ENCODE measurements at regions not wholly inside any gene's neighbourhood (a gene's known extent, or its start where the extent isn't known, plus 50 kb on each side); places are given as distances from the start of the nearest gene placed in this dataset.

DNA sequence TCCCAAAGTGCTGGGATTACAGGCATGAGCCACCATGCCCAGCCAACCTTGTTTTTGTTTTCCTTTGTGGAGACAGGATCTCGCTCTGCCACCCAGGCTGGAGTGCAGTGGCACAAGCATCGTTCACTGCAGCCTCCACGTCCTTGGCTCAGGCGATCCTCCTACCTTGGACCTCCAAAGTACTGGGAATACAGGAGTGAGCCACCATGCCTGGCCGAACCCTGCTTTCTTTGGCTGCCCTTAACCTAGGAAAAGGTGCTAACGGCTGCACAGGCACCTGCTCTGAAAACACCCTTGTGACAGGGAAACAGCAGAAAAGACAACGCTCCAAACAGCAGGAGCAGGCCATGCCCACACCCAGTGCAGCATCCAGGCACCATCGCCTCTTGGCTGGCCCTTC is 71.9 kb downstream of the OAT start:
- H3K4me3 ChIP-seq (ENCODE audit: insufficient read depth, low read depth, low read length) = no peak overlapping the region
- no peak for DNase-seq
- no peaks in the 10 kb centered on the region for H3K36me3 ChIP-seq (replicated peaks; ENCODE audit: control insufficient read depth, insufficient read depth, low read length)
- no peaks in the 10 kb centered on the region for H3K27me3 ChIP-seq (ENCODE audit: control insufficient read depth, insufficient read depth, low read length)

DNA sequence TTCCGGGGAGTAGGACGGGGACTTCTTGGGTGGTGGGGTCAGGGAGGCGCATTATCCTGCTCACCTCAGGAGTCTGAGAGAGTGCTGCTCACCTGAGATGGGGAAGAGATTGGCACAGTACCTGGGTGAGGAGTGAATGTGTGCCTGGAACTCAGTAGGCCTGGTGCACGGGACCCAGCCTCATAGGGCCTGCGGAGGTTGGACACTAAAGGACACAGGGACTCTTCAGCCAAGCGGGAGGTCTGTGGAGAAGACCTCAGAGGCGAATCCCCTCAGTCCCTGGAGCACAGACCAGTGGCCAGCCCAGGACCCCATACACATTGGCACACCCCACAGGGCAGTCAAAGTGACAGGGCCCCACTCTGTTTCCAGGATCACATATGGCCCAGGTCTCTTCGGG is 73.2 kb downstream of the OAT start:
- no peaks in the 10 kb centered on the region for H3K36me3 ChIP-seq (replicated peaks; ENCODE audit: control insufficient read depth, insufficient read depth, low read length)
- H3K4me3 ChIP-seq (ENCODE audit: insufficient read depth, low read depth, low read length) = no peak overlapping the region
- H3K27me3 ChIP-seq (ENCODE audit: control insufficient read depth, insufficient read depth, low read length) = no peaks in the 10 kb centered on the region
- peak; percentile 16 for DNase-seq

DNA sequence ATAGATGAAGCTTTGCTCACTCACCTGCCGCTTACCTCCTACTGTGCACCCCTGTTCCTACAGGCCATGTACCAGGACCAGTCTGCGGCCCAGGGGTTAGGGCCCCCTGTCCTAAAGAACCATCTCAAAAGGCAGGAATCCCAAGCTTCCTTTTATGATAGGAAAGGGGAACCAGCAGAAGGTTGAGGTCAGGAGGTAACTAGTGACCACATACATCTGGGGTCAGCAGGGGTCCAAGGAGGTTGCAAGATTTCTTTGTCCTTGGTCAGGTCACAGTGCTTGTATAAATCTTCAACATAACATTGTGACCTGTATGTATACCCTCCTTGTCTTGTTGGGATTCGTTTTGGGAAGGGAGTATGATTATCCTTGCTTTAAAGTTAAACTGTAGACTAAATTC is 73.8 kb downstream of the OAT start:
- no peak for DNase-seq
- no peaks in the 10 kb centered on the region for H3K27me3 ChIP-seq (ENCODE audit: control insufficient read depth, insufficient read depth, low read length)
- no peaks in the 10 kb centered on the region for H3K36me3 ChIP-seq (replicated peaks; ENCODE audit: control insufficient read depth, insufficient read depth, low read length)
- H3K4me3 ChIP-seq (ENCODE audit: insufficient read depth, low read depth, low read length) = no peak overlapping the region

DNA sequence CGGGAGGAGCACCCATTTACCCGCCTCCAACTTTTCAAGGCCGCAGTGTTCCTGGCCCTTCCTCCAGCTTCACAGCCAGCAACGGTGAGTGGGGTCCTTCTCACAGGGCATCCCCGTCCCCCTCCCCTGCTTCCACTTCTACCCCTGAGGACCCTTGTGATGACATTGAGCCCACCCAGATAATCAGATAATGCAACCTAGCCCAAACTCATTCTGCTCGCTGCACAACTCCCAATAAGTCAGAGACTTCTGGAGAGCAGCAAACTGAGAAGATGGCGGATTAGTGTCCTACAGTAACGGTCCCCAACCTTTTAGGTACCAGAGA is 74.5 kb downstream of the OAT start:
- no peak for DNase-seq
- no peak overlapping the region for H3K4me3 ChIP-seq (ENCODE audit: insufficient read depth, low read depth, low read length)
- H3K36me3 ChIP-seq (replicated peaks; ENCODE audit: control insufficient read depth, insufficient read depth, low read length) = no peaks in the 10 kb centered on the region
- no peaks in the 10 kb centered on the region for H3K27me3 ChIP-seq (ENCODE audit: control insufficient read depth, insufficient read depth, low read length)

DNA sequence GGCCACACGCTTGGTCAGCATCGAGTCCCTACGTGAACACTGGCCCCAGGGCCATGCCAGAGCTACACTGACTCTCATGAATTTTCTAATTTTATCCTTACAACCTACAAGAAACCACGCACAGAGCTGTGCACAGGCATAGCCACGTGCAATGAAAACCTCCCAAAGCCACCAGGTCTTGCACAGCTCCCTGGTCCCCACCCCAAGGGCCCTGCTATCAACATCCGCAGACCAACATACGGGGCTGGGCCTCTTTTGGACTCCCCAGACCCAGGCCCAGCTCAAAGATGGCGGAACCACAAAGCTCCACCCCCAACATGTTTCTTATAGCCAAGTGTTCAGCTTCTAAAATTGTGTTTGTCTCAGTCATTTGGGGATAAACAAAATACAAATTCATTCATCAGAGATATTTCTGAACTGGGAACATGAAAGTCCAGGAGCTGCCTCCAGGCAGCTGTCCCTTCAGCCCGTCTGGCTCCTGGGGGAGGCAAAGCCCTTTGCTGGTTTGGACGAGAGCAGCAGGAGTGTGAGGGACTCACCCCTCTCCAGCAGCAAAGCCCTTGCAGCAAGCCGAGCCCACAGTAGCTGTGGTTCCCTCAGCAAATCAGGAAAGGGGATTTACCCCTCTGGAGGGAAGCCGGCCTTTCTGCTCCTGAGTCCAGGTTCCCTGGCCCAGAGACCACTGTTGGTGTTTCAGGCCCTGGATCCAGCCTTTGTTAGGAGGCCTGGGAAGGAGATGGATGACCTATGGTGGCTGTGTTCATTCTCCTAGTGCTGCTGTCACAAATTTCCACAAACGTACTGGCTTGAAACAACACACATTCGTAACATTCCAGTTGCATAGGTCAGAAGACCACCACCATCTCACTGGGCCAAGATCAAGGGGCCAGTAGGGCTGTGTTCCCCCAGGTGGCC is 75.1 kb downstream of the OAT start:
- DNase-seq = peak; percentile 11
- Histone ChIP-seq H3K27me3 (ENCODE audit: control insufficient read depth, insufficient read depth, low read length) (no peaks in the 10 kb centered on the region), H3K4me3 (ENCODE audit: insufficient read depth, low read depth, low read length) (no peak overlapping the region), H3K36me3 (replicated peaks; ENCODE audit: control insufficient read depth, insufficient read depth, low read length) (no peaks in the 10 kb centered on the region)

DNA sequence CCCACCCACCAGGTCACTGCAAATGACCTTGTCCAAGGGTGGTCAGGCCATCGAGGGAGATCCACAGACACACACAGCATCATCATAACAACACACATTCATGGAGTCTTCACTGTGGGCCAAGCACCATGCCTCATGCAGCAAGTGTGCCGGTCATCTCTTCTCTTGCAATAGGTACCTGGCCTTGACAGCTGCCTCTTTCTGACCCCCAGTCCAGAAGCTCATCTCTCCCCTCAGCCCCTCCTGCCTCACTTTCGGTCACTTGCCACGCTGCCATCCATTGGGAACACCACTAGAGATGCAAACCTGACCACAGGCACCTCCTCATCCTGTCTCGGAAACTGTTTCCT is 75.9 kb downstream of the OAT start:
- Histone ChIP-seq H3K4me3 (ENCODE audit: insufficient read depth, low read depth, low read length) (no peak overlapping the region), H3K27me3 (ENCODE audit: control insufficient read depth, insufficient read depth, low read length) (no peaks in the 10 kb centered on the region), H3K36me3 (replicated peaks; ENCODE audit: control insufficient read depth, insufficient read depth, low read length) (no peaks in the 10 kb centered on the region)
- DNase-seq = no peak

DNA sequence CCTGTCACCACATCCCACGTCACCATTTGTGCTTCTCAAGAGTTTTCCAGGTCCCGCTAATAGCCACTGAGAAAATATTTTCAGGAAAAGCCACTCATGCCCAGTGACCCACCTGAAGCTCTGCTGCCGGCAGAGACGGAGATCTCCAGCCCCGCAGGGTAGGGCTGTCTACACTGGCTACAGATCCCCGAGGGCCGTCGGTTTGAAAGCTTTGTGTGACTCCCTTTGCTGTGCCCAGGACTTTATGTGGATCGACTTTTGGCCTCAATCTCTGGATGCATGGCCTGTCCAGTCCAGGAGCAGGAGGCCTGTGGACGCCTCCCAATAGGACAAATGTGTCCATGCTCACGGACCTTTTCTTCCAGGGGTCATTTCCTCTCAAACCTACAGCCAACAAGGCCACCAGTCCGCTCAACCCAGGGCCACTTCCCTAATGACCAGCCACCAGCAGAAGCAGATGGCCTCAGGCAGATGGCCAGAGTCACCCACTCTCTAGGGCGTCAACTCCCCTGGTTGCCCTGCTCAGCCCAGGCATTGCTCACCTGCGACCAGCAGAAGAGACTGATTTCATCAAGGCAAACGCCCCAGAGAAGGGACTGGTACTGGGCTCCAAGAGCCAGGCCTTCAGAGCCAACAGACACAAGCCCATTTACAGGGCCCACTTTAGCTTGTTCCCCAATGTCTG is 76.4 kb downstream of the OAT start:
- Histone ChIP-seq H3K27me3 (ENCODE audit: control insufficient read depth, insufficient read depth, low read length) (no peaks in the 10 kb centered on the region), H3K36me3 (replicated peaks; ENCODE audit: control insufficient read depth, insufficient read depth, low read length) (no peaks in the 10 kb centered on the region), H3K4me3 (ENCODE audit: insufficient read depth, low read depth, low read length) (no peak overlapping the region)
- no peak for DNase-seq

DNA sequence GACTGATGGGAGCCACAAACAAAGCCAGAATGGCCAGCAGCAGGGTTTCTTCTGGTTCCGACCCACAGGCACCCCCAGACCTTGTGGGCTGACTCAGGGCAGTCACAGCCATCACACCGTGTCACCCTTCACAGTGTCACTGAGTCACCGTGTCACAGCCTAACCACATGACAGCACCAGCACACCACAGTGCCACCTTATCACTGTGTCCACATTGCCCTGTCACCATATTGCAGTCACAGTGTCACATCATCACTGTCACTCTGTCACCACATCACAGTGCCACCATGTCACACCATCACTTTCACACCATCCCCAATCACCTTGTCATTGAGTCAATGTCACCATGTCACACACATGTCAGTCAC is 77.0 kb downstream of the OAT start:
- Histone ChIP-seq H3K36me3 (replicated peaks; ENCODE audit: control insufficient read depth, insufficient read depth, low read length) (no peaks in the 10 kb centered on the region), H3K4me3 (ENCODE audit: insufficient read depth, low read depth, low read length) (no peak overlapping the region), H3K27me3 (ENCODE audit: control insufficient read depth, insufficient read depth, low read length) (no peaks in the 10 kb centered on the region)
- no peak for DNase-seq

DNA sequence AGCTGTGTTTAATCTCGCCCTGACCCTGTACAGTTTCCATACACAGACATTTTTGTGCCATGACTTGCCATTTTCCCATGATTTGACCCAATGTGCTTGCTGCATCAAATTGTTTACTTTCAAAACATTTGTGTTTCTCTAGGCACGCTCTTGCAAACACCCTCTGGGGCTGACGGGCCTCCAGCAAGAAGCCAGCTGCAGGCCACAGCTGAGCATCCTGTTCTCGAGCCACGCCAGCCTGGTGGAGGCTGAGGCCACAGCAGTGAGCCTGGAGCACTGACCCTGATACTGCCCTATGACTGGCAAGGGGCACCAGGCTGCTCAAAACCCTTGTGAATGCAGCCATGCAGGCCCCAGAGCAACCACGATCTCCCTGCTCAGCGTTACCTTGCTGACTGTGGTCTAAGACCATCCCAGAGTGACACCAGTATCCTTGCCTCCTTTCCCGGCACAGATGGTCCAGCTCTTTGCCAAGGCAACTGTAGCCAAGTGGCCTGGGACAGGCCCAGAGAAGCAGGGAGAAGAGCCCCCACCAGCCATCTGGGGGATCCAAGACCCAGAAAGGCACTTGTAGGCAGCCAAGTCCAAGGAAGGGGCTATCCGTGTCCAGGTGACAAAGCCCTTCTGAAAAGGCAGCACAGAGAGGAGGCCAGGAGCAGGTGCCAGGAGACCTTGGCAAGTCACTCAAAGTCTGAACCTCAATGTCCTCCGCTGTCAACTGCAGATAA is 78.5 kb downstream of the OAT start:
- H3K4me3 ChIP-seq (ENCODE audit: insufficient read depth, low read depth, low read length) = no peak overlapping the region
- no peaks in the 10 kb centered on the region for H3K36me3 ChIP-seq (replicated peaks; ENCODE audit: control insufficient read depth, insufficient read depth, low read length)

DNA sequence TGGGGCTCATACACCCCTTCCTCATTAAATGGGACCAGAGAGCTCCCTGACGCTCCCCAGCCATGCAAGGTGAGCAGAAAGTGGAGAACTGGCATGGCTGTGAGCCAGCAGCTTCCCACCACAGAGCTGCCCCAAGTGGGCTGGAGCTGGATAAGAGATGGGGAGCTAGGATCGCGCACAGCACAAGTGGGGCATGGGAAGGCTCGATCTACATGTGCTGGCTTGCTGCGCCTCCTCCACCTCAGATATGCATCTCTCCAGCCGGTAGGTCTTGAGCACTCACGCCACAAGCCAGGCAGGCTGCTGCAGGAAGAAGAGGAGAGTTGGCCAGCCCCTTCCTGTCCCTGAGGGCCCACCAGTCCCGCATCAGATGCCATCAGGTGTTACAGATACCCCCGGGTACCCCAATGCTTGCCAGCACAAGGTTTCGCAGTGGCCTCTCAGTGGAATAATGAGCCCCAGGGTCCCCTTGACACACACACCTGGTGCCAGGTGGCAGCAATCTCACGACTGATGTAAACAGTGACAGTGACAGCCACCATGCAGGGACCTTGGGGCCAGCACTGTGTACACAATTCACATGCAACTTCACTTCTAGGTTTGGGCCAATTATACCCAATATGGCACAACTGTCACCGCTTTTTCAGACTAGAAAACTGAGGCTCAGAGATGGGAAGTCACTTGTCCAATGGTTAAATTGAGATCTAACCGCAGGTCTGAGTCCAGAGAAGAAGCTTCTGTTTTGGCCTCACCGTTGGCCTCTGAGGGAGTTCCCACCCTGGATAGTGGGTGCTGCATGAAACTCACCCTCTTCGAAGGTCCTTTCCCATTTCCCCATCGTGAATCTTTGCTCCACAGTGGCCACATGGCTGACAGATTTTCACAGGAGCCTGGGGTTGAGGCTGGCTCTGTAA is 79.3 kb downstream of the OAT start:
- no peak overlapping the region for H3K4me3 ChIP-seq (ENCODE audit: insufficient read depth, low read depth, low read length)
- no peak for DNase-seq
- H3K36me3 ChIP-seq (replicated peaks; ENCODE audit: control insufficient read depth, insufficient read depth, low read length) = no peaks in the 10 kb centered on the region
- no peaks in the 10 kb centered on the region for H3K27me3 ChIP-seq (ENCODE audit: control insufficient read depth, insufficient read depth, low read length)

More for the DNA sequence above, 78.5 kb downstream of the OAT start:
- no peaks in the 10 kb centered on the region for H3K27me3 ChIP-seq (ENCODE audit: control insufficient read depth, insufficient read depth, low read length)
- DNase-seq = no peak

DNA sequence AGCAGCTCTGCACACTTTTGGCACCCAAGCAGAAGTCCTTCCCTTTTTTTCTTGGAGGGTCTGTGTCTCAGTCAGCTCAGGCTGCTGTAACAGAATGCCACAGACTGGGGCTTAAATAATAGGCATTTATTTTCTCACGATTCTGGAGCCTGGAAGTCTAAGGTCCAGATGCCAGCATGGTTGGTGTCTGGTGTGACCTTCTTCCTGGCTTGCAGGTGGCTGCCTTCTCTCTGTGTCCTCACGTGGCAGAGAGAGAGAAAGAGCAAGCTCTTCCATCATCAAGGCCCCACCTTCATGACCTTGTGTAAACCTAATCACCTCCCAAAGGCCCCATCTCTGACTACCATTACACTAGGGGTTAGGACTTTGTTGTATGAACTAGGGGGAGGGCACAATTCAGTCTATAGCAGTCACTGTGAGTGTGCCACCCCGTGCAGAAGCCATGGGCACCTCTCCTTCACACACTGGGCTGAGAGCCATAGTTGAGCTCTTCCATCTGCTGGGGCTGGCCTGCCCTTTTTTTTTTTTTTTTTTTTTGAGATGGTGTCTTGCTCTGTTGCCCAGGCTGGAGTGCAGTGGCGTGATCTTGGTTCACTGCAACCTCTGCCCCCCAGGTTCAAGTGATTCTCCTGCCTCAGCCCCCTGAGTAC is 80.3 kb downstream of the OAT start:
- Histone ChIP-seq H3K27me3 (ENCODE audit: control insufficient read depth, insufficient read depth, low read length) (no peaks in the 10 kb centered on the region), H3K36me3 (replicated peaks; ENCODE audit: control insufficient read depth, insufficient read depth, low read length) (no peaks in the 10 kb centered on the region), H3K4me3 (ENCODE audit: insufficient read depth, low read depth, low read length) (no peak overlapping the region)
- no peak for DNase-seq

DNA sequence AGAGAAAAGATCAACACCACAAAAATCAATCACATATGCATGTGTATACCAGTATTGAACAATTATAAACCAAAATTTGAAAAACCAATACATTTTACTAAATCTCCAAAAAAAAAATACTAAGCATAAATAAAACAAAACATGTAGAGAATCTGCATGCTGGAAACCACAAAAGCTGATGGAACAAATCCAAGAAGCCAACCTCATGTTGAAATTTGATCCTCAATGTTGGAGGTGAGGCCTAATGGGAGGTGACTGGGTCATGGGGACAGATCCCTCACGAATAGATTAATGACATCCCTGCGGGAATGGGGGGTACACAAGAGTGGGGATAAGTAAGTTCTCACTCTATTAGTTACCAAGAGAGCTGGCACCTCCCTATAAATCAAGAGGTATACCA is 82.5 kb downstream of the OAT start:
- H3K36me3 ChIP-seq (replicated peaks; ENCODE audit: control insufficient read depth, insufficient read depth, low read length) = no peaks in the 10 kb centered on the region
- no peak overlapping the region for H3K4me3 ChIP-seq (ENCODE audit: insufficient read depth, low read depth, low read length)
- no peaks in the 10 kb centered on the region for H3K27me3 ChIP-seq (ENCODE audit: control insufficient read depth, insufficient read depth, low read length)
- no peak for DNase-seq

DNA sequence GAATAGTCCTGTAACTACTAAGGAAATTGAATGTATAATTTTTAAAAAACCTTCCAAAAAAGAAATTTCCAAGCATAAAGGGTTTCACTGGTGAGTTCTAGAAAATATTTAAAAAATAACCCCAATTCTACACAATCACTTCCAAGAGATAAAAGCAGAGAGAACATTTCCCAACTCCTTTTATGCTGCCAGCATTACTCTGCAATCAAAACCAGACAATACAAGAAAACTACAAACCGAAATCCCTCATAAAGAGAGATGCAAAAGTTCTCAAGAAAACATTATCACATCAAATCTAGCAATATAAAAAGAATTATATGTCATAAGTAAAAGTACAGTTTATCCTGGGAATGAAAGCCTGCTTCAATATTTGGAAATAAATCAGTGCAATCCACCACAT is 84.8 kb downstream of the OAT start:
- no peak for DNase-seq
- Histone ChIP-seq H3K4me3 (ENCODE audit: insufficient read depth, low read depth, low read length) (no peak overlapping the region), H3K36me3 (replicated peaks; ENCODE audit: control insufficient read depth, insufficient read depth, low read length) (no peaks in the 10 kb centered on the region), H3K27me3 (ENCODE audit: control insufficient read depth, insufficient read depth, low read length) (no peaks in the 10 kb centered on the region; the same call in 1 of the 2 replicates)

DNA sequence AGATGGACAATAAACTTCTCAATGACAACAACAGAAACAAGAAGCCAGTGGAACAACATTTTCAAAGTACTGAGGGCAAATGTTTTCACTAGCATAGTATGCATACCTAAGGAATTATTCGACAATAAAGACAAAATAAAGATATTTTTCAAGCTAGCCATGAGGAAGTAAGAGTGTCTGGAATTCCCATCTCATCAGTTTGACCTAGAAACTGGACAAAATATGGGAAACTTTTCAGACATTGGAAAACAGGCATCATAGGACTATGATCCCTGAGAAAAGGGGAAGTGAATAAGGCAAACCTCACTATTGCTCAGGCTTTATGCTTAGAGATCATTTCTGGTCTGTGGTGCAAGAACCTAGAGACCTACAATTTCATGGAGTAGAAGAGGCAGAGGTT is 86.3 kb downstream of the OAT start:
- Histone ChIP-seq H3K36me3 (replicated peaks; ENCODE audit: control insufficient read depth, insufficient read depth, low read length) (no peaks in the 10 kb centered on the region), H3K4me3 (ENCODE audit: insufficient read depth, low read depth, low read length) (no peak overlapping the region), H3K27me3 (ENCODE audit: control insufficient read depth, insufficient read depth, low read length) (no peaks in the 10 kb centered on the region; the same call in 1 of the 2 replicates)
- DNase-seq = no peak
